ENCODE measurements at regions not wholly inside any gene's neighbourhood (a gene's known extent, or its start where the extent isn't known, plus 50 kb on each side); places are given as distances from the start of the nearest gene placed in this dataset.

- no peak overlapping the region for H4K8ac ChIP-seq (ENCODE audit: extremely low read depth, insufficient read depth, low read length)
- H3K4me3 ChIP-seq (ENCODE audit: extremely low read depth in 1 of 4, insufficient read depth in 2 of 4, low read depth in 3 of 4, low read length in 4 of 4), result no peak overlapping the region
- FAIRE-seq, result no peak
- H3K79me2 ChIP-seq (ENCODE audit: control insufficient read depth in 1 of 2, insufficient read depth in 2 of 2, low read length in 2 of 2), result no peaks in the 10 kb centered on the region
- H4K20me1 ChIP-seq (replicated peaks in 1 of 2; ENCODE audit: control insufficient read depth in 1 of 2, insufficient read depth in 2 of 2, low read length in 2 of 2), result no peaks in the 10 kb centered on the region
- H3K9me3 ChIP-seq (ENCODE audit: insufficient read depth in 2 of 2, low read depth in 1 of 2, low read length in 1 of 2), result no peaks in the 10 kb centered on the region
- no peak overlapping the region for H3K56ac ChIP-seq (replicated peaks; ENCODE audit: insufficient read length, low read depth, low read length)
- no peak overlapping the region for H2BK120ac ChIP-seq (replicated peaks; ENCODE audit: low read depth, low read length)
- no peaks in the 10 kb centered on the region for H3K23me2 ChIP-seq (ENCODE audit: low read depth, low read length)
- POLR2A ChIA-PET (ENCODE audit: partially characterized antibody), result no interaction called here
- no peaks in the 10 kb centered on the region for H3K79me1 ChIP-seq (ENCODE audit: low read depth, low read length)
- H2AFZ ChIP-seq (ENCODE audit: low read length), result no peak overlapping the region
- H2BK5ac ChIP-seq (ENCODE audit: low read depth, low read length), result no peak overlapping the region
- H3K27ac ChIP-seq (ENCODE audit: low read depth, low read length), result no peak overlapping the region
- no peak overlapping the region for H4K91ac ChIP-seq (replicated peaks; ENCODE audit: insufficient read length, low read length)
- no peak overlapping the region; the same call in 1 of the 2 replicates for H2BK12ac ChIP-seq (ENCODE audit: low read depth, low read length)
- no peaks in the 10 kb centered on the region for H3K27me3 ChIP-seq (replicated peaks in 1 of 4; ENCODE audit: control insufficient read depth in 3 of 4, extremely low read depth in 1 of 4, insufficient read depth in 3 of 4, low read length in 3 of 4)
- no peak overlapping the region for H3K23ac ChIP-seq (ENCODE audit: insufficient read length)
- H4K5ac ChIP-seq (ENCODE audit: insufficient read length, low read depth, low read length), result no peak overlapping the region
- no peak overlapping the region for H3K4ac ChIP-seq (replicated peaks; ENCODE audit: insufficient read length, low read depth, low read length)
- H3K4me1 ChIP-seq (replicated peaks in 1 of 4; ENCODE audit: control insufficient read depth in 3 of 4, insufficient read depth in 4 of 4, low read length in 3 of 4), result no peaks in the 10 kb centered on the region; a peak in 1 of 7 replicates
- WGBS, 2 experiments (ENCODE audit: extremely low coverage in 1 of 2, insufficient coverage in 1 of 2, insufficient read length in 1 of 2, insufficient replicate concordance in 2 of 2, low coverage in 1 of 2, low lambda C conversion rate in 2 of 2, missing lambda C conversion rate in 1 of 2), result 95% methylated on average over 8 of the region's 10 CpGs; no CpG with 5 or more reads in 1 of the 2 experiments
- H3K36me3 ChIP-seq (ENCODE audit: control insufficient read depth in 2 of 4, insufficient read depth in 4 of 4, low read length in 3 of 4), result no peaks in the 10 kb centered on the region
- H3K9ac ChIP-seq (replicated peaks in 1 of 4; ENCODE audit: extremely low read depth in 1 of 4, low read depth in 3 of 4, low read length in 3 of 4), result no peak overlapping the region
- H2BK15ac ChIP-seq (ENCODE audit: low read length), result no peak overlapping the region
- H3K14ac ChIP-seq (ENCODE audit: insufficient read length), result no peak overlapping the region
- CTCF ChIA-PET (ENCODE audit: partially characterized antibody), result interaction anchor here (1.1 to 1.5 kb wide), 3 partner anchors 13 to 1228 kb away, joined by 3 read pairs; no protein-coding TSS in a partner anchor
- no peak overlapping the region for H2BK20ac ChIP-seq (ENCODE audit: low read length)
- no peak overlapping the region for H3K18ac ChIP-seq (ENCODE audit: extremely low read depth, low read length)
- H2AK5ac ChIP-seq (ENCODE audit: low read depth, low read length), result no peak overlapping the region
- no peak overlapping the region for H3K4me2 ChIP-seq (ENCODE audit: insufficient read depth in 1 of 2, low read depth in 2 of 2, low read length in 2 of 2)
- TF ChIP-seq POLR2A (IDR thresholded peaks at IDR 0.05; ENCODE audit: control extremely low read depth in 1 of 2, low read depth in 2 of 2, low read length in 2 of 2) (no peak), EGR1 (IDR thresholded peaks at IDR 0.05; ENCODE audit: borderline replicate concordance, low read depth, low read length) (no peak), SIX5 (IDR thresholded peaks at IDR 0.05; ENCODE audit: low read depth, low read length) (no peak)
- no peak for DNase-seq (ENCODE audit: low read depth in 1 of 2, low spot score in 2 of 2)
Observed at GRCh38 chr5:30042677-30043076, 1150.8 kb upstream of the CDH6 start.

Data from H1 (cell line).